Lower leg skin (tissue), 3 donors: ENCODE measurements at regions not wholly inside any gene's neighbourhood (a gene's known extent, or its start where the extent isn't known, plus 50 kb on each side); places are given as distances from the start of the nearest gene placed in this dataset.

Experiments
- POLR2A ChIP-seq, 2 donors: fragments of 450-650 bp; IDR thresholded peaks; one replicate each; pipeline ENCODE4 v1.6.1; 2016 to 2017; ENCODE audit warnings: antibody characterized with exemption in 2 of 2, mild to moderate bottlenecking in 1 of 2, moderate library complexity in 1 of 2
- TF ChIP-seq, protein P1 (sequence below), 3 donors: fragments of 450-650 bp; IDR thresholded peaks; one replicate each; pipeline ENCODE4 v1.5.1; 2016; ENCODE audit warnings: antibody characterized with exemption in 3 of 3, mild to moderate bottlenecking in 3 of 3, moderate library complexity in 2 of 3

- no peak for TF ChIP-seq POLR2A (IDR thresholded peaks at IDR 0.05)
- TF ChIP-seq, protein P1, sequence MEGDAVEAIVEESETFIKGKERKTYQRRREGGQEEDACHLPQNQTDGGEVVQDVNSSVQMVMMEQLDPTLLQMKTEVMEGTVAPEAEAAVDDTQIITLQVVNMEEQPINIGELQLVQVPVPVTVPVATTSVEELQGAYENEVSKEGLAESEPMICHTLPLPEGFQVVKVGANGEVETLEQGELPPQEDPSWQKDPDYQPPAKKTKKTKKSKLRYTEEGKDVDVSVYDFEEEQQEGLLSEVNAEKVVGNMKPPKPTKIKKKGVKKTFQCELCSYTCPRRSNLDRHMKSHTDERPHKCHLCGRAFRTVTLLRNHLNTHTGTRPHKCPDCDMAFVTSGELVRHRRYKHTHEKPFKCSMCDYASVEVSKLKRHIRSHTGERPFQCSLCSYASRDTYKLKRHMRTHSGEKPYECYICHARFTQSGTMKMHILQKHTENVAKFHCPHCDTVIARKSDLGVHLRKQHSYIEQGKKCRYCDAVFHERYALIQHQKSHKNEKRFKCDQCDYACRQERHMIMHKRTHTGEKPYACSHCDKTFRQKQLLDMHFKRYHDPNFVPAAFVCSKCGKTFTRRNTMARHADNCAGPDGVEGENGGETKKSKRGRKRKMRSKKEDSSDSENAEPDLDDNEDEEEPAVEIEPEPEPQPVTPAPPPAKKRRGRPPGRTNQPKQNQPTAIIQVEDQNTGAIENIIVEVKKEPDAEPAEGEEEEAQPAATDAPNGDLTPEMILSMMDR (IDR thresholded peaks at IDR 0.05): no peak
These were observed 439.2 kb upstream of the SMARCA2 start for GRCh38 chr9:1575939-1576338.
